Body of pancreas (tissue), 4 donors: ENCODE measurements at regions not wholly inside any gene's neighbourhood (a gene's known extent, or its start where the extent isn't known, plus 50 kb on each side); places are given as distances from the start of the nearest gene placed in this dataset.

ENCODE experiments used
- POLR2A ChIP-seq, 3 donors: fragments of 450-650 bp; IDR thresholded peaks; one replicate each; pipeline ENCODE4 v1.6.1; 2016; ENCODE audit warnings: antibody characterized with exemption in 3 of 3, mild to moderate bottlenecking in 2 of 3
- TF ChIP-seq, protein P1 (sequence below), 7 experiments: fragments of 450-650 bp in 4 of 7; fragments of 200-600 bp in 3 of 7; sonication (generic) in 3 of 7; IDR thresholded peaks; one replicate each; pipeline ENCODE4 v1.5.1; 2016 to 2019; ENCODE audit warnings: antibody characterized with exemption in 7 of 7

DNA sequence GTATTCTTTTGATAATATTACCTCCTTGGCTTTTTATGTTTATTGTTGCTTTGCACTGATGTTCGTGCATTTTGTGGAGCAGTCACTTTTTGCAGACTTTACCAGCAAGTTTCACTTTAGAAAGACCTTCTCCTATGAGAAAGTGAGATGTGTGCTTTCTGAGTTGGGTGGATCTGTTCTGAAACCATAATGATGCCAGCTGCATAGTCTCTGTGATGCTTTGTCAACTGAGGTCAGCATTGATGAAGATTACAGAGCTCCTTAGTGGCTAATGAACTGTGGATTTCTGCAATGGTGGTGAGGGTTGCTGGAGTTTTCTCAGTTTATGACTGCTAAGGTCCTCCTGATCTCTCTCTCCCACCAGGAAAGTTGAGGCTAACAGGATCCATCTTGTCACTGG, 309.9 kb upstream of the SLITRK6 start:
- TF ChIP-seq, protein P1, sequence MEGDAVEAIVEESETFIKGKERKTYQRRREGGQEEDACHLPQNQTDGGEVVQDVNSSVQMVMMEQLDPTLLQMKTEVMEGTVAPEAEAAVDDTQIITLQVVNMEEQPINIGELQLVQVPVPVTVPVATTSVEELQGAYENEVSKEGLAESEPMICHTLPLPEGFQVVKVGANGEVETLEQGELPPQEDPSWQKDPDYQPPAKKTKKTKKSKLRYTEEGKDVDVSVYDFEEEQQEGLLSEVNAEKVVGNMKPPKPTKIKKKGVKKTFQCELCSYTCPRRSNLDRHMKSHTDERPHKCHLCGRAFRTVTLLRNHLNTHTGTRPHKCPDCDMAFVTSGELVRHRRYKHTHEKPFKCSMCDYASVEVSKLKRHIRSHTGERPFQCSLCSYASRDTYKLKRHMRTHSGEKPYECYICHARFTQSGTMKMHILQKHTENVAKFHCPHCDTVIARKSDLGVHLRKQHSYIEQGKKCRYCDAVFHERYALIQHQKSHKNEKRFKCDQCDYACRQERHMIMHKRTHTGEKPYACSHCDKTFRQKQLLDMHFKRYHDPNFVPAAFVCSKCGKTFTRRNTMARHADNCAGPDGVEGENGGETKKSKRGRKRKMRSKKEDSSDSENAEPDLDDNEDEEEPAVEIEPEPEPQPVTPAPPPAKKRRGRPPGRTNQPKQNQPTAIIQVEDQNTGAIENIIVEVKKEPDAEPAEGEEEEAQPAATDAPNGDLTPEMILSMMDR (IDR thresholded peaks at IDR 0.05), result no peak
- TF ChIP-seq POLR2A (IDR thresholded peaks at IDR 0.05), result no peak
